ENCODE measurements at regions not wholly inside any gene's neighbourhood (a gene's known extent, or its start where the extent isn't known, plus 50 kb on each side); places are given as distances from the start of the nearest gene placed in this dataset.

DNA sequence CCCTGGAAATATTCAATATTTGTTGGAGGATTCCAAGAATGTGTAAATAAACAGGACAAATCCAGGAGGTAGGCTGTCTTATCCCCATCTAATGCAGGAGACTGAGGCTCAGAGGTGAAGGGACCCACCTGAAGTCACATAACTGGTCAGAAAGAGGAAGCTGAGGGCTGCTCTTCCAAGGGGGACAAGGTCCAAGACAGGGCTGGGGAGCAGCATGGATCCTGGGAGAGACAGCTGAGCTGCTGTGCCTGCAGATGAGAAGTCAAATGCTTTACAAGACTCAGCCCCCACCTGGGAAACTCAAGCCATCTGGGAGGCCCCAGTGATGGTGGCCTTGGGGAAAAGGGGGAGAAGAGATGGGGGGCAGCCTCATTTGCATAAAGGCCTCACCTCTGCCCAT lies 224.4 kb downstream of the PTPRU start:
- no peak for TF ChIP-seq POLR2AphosphoS5 (IDR thresholded peaks at IDR 0.05)
- TF ChIP-seq, protein P1, sequence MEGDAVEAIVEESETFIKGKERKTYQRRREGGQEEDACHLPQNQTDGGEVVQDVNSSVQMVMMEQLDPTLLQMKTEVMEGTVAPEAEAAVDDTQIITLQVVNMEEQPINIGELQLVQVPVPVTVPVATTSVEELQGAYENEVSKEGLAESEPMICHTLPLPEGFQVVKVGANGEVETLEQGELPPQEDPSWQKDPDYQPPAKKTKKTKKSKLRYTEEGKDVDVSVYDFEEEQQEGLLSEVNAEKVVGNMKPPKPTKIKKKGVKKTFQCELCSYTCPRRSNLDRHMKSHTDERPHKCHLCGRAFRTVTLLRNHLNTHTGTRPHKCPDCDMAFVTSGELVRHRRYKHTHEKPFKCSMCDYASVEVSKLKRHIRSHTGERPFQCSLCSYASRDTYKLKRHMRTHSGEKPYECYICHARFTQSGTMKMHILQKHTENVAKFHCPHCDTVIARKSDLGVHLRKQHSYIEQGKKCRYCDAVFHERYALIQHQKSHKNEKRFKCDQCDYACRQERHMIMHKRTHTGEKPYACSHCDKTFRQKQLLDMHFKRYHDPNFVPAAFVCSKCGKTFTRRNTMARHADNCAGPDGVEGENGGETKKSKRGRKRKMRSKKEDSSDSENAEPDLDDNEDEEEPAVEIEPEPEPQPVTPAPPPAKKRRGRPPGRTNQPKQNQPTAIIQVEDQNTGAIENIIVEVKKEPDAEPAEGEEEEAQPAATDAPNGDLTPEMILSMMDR (IDR thresholded peaks at IDR 0.05), result no peak
- TF ChIP-seq POLR2A (IDR thresholded peaks at IDR 0.05; ENCODE audit: low read depth), result no peak
- no peak for TF ChIP-seq EP300 (IDR thresholded peaks at IDR 0.05)

All from esophagus muscularis mucosa (tissue), 4 donors.